Heart right ventricle (tissue), 16 donors: ENCODE measurements at regions not wholly inside any gene's neighbourhood (a gene's known extent, or its start where the extent isn't known, plus 50 kb on each side); places are given as distances from the start of the nearest gene placed in this dataset.

Experiments used
- ATAC-seq, 8 donors: fragments of 200-7000 bp; cut with Tn5 transposase; one replicate each; pipeline ENCODE4 v1.9.1; 2020; ENCODE audit warnings: mild to moderate bottlenecking in 8 of 8, moderate library complexity in 8 of 8, moderate number of reproducible peaks in 1 of 8
- DNase-seq, 2 donors: peaks; one replicate each; pipeline ENCODE4 v3.0.0-alpha.2; 2020
- H3K27ac ChIP-seq, 10 donors: fragments of 200-600 bp; sonication (generic) in 2 of 10; one replicate each; pipeline versions ENCODE4 v1.5.0 to v1.8.0; 2020 to 2022; ENCODE audit warnings: mild to moderate bottlenecking in 3 of 10
- H3K27me3 ChIP-seq, 7 donors: fragments of 200-600 bp; one replicate each; pipeline ENCODE4 v1.8.0; 2021 to 2022; ENCODE audit warnings: mild to moderate bottlenecking in 2 of 7
- H3K36me3 ChIP-seq, 9 donors: fragments of 200-600 bp; sonication (generic) in 1 of 9; one replicate each; pipeline versions ENCODE4 v1.5.0 to v1.8.0; 2020 to 2022; ENCODE audit warnings: mild to moderate bottlenecking in 2 of 9
- H3K4me1 ChIP-seq, 9 donors: fragments of 200-600 bp; sonication (generic) in 1 of 9; one replicate each; pipeline versions ENCODE4 v1.5.0 to v1.8.0; 2020 to 2022; ENCODE audit warnings: mild to moderate bottlenecking in 4 of 9
- H3K4me3 ChIP-seq, 10 donors: fragments of 200-600 bp; sonication (generic) in 2 of 10; one replicate each; pipeline versions ENCODE4 v1.5.0 to v1.8.0; 2020 to 2022; ENCODE audit warnings: mild to moderate bottlenecking in 7 of 10, moderate library complexity in 2 of 10
- H3K9me3 ChIP-seq, 11 donors: fragments of 200-600 bp in 10 of 11; sonication (generic) in 2 of 11; one replicate each; pipeline versions ENCODE4 v1.5.0 to v1.8.0; 2013 to 2022; ENCODE audit warnings: mild to moderate bottlenecking in 2 of 11, control low read depth in 1 of 11, moderate library complexity in 1 of 11
- CTCF ChIP-seq, 9 donors: fragments of 200-600 bp; sonication (generic) in 2 of 9; IDR thresholded peaks; one replicate each; pipeline versions ENCODE4 v1.5.0 to v1.8.0; 2021 to 2022; ENCODE audit warnings: antibody characterized with exemption in 9 of 9, mild to moderate bottlenecking in 5 of 9, moderate library complexity in 1 of 9
- WGBS, 2 donors: extraction: QIAGEN DNeasy Blood & Tissue Kit; methylation state at CpG; one replicate each; pipeline ENCODE4 v1.1.7; 2013; ENCODE audit warnings: inconsistent platforms in 1 of 2; 5-methylcytosine and 5-hydroxymethylcytosine counted together
- intact Hi-C, 10 donors: fragments of 100-400 bp; cut with DNase I; formaldehyde crosslinking; loops; one replicate each; pipeline versions ENCODE4 v1.11.1 to v1.14.2; 2022
- donor health status: Arrhythmogenic right ventricular cardiomyopathy.
- donor health status: ischemic (EF 13 %, LVEDD 7.1; RV severe dilation, severe dysfunction).
- donor health status: healthy with polysubstance abuse.
- donor health status: DM: no; HTN: yes; CAD: no.
- donor health status: DM: no; HTN: no; CAD: no.
- donor health status: ischemic (EF 25% LVEDD 6.9; RV normal size, moderate dysfunction).
- donor health status: ischemic (EF 25% LVEDD 5.7; RV mildly dilated, moderate dysfunction).
- donor health status: healthy.
- donor health status: DM: yes; HTN: yes; CAD: no.
- donor health status: Ischemic cardiomyopathy.
- donor health status: ischemic (EF 35%, LVEDD 5.7; RV mildly dilated, moderate dysfunction).
- donor health status: nonischemic (EF 11% LVEDD 7.7; RV severe dilation, severe dysfunction).
- donor health status: DM: yes; HTN: yes; CAD: no.
- donor health status: PGD.
- donor health status: ischemic (EF 29% LVEDD 5.4; RV normal size, mild dysfunction).
- donor health status: nonischemic (EF 23%, LVEDD 6.1; RV moderate dilation, normal function).

DNA sequence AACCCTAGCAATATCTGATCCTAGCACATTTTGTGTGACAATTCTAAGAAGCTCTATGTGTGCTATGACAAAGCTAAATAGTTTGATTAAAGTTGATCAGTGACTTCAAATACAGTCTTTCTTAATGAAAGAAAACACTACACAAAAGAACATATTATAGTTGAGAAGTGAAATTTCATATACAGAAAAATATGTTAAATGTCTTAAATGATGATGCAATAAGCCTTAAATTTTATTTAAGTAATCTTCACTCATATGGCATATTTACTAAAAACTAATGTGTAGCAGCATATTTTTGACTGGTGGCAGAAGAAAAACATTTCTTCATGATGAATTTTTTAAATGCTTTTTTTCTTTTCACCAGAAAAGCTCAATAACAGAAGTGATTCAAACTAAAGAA, 485.5 kb downstream of the TUSC7 start:
- Histone ChIP-seq H3K9me3 (no peaks in the 10 kb centered on the region), H3K27ac (no peak overlapping the region), H3K27me3 (no peaks in the 10 kb centered on the region), H3K4me1 (no peaks in the 10 kb centered on the region), H3K4me3 (no peak overlapping the region), H3K36me3 (no peaks in the 10 kb centered on the region)
- DNase-seq (no peak), ATAC-seq (no peak)
- TF ChIP-seq CTCF (IDR thresholded peaks at IDR 0.05), result no peak
- intact Hi-C loops, result no loop called here

DNA sequence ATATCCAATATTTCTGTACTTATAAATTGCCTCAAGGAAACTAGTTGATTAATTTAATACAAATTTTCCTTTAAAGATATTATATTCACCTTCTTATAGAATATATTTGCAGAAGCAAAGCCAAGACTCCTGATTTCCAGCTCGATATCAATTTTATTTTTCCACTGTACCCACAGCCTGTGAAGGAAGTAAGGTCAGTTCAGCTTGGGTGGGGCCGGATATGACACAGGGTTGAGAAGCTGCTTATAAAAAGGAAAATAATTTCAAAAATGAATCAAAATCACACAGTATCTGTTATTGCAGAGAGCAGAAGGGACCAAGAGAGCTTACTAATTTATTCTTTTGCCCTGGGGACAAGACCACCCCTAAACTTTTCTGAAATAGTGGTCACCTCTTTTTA, 491.4 kb downstream of the TUSC7 start:
- TF ChIP-seq CTCF (IDR thresholded peaks at IDR 0.05), result no peak
- no peaks in the 10 kb centered on the region for H3K36me3 ChIP-seq
- H3K4me3 ChIP-seq, result no peak overlapping the region
- H3K4me1 ChIP-seq, result no peaks in the 10 kb centered on the region
- ATAC-seq (no peak), DNase-seq (no peak)
- H3K27me3 ChIP-seq, result no peaks in the 10 kb centered on the region
- intact Hi-C loops, result no loop called here
- H3K27ac ChIP-seq, result no peak overlapping the region
- 66 to 67% methylated on average over 2 of the region's 2 CpGs for WGBS, 2 donors
- H3K9me3 ChIP-seq, result peaks cover 0 to 5% (median 0%) of the 10 kb centered on the region in 11 donors

DNA sequence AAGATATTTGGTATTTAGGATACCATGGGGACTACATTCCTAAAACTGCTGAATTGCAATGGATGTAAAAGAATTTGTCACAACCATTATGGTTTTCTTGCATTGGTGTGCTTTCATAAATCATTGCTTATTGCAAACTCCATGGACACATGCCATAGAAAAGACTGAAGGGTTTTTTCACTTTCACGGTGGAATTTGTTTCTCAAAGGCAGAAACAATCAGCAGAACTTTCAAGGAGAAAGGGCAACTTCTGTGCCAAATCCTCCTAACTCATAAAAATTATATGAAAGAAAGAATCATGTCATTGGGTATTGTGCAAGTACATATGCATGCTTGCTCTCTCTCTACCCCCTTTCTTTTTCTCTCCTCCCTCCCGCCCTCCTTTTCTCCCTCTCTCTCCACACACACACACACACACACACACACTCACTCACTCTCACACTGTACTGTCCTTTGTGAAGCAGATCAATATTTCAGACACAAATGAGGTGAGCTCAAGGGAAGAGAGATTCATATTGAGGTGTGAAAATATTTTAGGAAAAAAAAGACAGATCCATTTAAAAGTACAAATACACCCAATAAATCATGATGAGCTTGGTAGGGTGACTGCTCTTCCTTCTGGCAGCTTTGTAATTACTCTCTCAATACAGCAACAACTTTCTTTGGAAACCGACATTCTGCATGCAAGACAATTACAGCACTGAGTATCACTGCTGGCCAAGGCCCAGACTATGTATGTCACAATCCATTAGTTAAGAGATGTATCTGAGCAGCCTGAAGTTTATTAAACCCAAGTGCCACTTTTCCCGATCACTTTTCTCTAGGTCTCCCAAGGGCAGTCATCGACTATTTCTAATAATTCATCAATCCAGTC, 492.6 kb downstream of the TUSC7 start:
- no peak overlapping the region for H3K4me3 ChIP-seq
- ATAC-seq (no peak), DNase-seq (no peak)
- no peaks in the 10 kb centered on the region for H3K36me3 ChIP-seq
- H3K9me3 ChIP-seq, result peaks cover 0 to 5% (median 0%) of the 10 kb centered on the region in 11 donors
- no peaks in the 10 kb centered on the region for H3K27me3 ChIP-seq
- intact Hi-C loops, result no loop called here
- no peaks in the 10 kb centered on the region for H3K4me1 ChIP-seq
- no peak for TF ChIP-seq CTCF (IDR thresholded peaks at IDR 0.05)
- 73 to 76% methylated on average over 5 of the region's 5 CpGs for WGBS, 2 donors
- H3K27ac ChIP-seq, result no peak overlapping the region

DNA sequence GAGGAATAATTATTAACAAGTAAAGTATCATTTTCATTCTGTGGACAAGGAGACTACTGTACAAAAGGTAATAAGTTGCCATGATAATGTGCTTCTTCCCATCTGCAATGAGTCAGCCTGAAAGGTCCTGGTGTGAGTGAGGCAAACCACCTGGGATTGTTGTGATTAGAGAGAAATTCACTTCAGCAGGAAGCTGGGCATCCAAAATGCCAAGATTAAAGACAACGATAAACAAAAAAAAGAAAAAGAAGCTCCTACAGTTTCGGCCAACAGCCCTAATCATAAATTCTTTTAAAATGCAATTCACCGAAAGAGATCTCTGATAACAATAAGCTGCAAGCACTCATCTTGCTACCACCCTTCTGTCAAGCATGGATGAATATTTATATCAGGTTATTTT, 507.8 kb downstream of the TUSC7 start:
- peaks cover 0 to 10% (median 7%) of the 10 kb centered on the region in 11 donors for H3K9me3 ChIP-seq
- no peaks in the 10 kb centered on the region for H3K36me3 ChIP-seq
- no peak overlapping the region for H3K4me3 ChIP-seq
- intact Hi-C loops, result no loop called here
- no peak for DNase-seq
- no peak for ATAC-seq
- H3K4me1 ChIP-seq, result no peaks in the 10 kb centered on the region
- H3K27me3 ChIP-seq, result no peaks in the 10 kb centered on the region
- H3K27ac ChIP-seq, result no peak overlapping the region
- no peak for TF ChIP-seq CTCF (IDR thresholded peaks at IDR 0.05)
- WGBS, 2 donors, result 50 to 52% methylated on average over 3 of the region's 3 CpGs
